ENCODE measurements at regions not wholly inside any gene's neighbourhood (a gene's known extent, or its start where the extent isn't known, plus 50 kb on each side); places are given as distances from the start of the nearest gene placed in this dataset.

DNA sequence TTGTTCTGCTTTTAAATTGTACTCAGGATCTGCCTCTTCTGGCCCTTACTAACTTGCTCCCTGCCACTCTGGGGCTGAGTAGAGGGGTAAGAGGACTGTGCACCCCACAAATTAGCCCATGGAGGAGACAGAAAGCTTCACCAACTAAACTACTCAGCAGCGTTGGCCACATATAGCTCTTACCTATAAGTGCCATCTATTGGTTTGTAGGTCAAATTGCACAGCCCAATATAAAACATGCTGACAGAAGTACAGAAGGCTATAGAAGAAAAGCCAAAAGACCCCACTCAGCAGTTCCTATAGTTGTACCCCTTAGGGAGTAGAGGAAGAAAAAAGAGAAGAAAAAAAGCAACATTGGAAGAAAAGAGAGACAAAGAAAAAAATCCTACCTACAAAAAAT lies 341.2 kb upstream of the FMR1 start:
- TF ChIP-seq, protein P1, sequence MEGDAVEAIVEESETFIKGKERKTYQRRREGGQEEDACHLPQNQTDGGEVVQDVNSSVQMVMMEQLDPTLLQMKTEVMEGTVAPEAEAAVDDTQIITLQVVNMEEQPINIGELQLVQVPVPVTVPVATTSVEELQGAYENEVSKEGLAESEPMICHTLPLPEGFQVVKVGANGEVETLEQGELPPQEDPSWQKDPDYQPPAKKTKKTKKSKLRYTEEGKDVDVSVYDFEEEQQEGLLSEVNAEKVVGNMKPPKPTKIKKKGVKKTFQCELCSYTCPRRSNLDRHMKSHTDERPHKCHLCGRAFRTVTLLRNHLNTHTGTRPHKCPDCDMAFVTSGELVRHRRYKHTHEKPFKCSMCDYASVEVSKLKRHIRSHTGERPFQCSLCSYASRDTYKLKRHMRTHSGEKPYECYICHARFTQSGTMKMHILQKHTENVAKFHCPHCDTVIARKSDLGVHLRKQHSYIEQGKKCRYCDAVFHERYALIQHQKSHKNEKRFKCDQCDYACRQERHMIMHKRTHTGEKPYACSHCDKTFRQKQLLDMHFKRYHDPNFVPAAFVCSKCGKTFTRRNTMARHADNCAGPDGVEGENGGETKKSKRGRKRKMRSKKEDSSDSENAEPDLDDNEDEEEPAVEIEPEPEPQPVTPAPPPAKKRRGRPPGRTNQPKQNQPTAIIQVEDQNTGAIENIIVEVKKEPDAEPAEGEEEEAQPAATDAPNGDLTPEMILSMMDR (conservative IDR thresholded peaks at IDR 0.05; ENCODE audit: low read length): 0 out of 2 replicates have a peak, but pooled peaks have one; percentile 18
- no peak for TF ChIP-seq EZH2phosphoT487 (IDR thresholded peaks at IDR 0.05; ENCODE audit: borderline replicate concordance, low read depth, low read length)
- Histone ChIP-seq H3K27ac (ENCODE audit: low read depth, low read length, poor library complexity, severe bottlenecking) (no peak overlapping the region), H3K9me3 (ENCODE audit: low read length) (no peaks in the 10 kb centered on the region), H3K79me2 (ENCODE audit: insufficient read depth, low read depth, low read length) (no peaks in the 10 kb centered on the region), H3K9me2 (ENCODE audit: insufficient read depth, low read length) (no peaks in the 10 kb centered on the region), H4K20me1 (ENCODE audit: insufficient read depth, low read length) (no peaks in the 10 kb centered on the region), H3K36me3 (ENCODE audit: insufficient read depth, low read length) (no peaks in the 10 kb centered on the region), H3K4me2 (ENCODE audit: low read length) (no peak overlapping the region), H2AFZ (ENCODE audit: low read length) (no peak overlapping the region), H3K4me1 (ENCODE audit: insufficient read depth, low read length, poor library complexity, severe bottlenecking) (no peaks in the 10 kb centered on the region), H3K4me3 (ENCODE audit: low read depth, low read length, poor library complexity, severe bottlenecking) (no peak overlapping the region)
- ChIA-PET POLR2A (no interaction called here), CTCF (ENCODE audit: unreplicated experiment) (no interaction called here)
- no peak for DNase-seq (ENCODE audit: low spot score)
- BruUV-seq (replicated peaks): no TSS peak
- intact Hi-C loops (cut with micrococcal nuclease; ENCODE audit: unreplicated experiment): no loop called here

DNA sequence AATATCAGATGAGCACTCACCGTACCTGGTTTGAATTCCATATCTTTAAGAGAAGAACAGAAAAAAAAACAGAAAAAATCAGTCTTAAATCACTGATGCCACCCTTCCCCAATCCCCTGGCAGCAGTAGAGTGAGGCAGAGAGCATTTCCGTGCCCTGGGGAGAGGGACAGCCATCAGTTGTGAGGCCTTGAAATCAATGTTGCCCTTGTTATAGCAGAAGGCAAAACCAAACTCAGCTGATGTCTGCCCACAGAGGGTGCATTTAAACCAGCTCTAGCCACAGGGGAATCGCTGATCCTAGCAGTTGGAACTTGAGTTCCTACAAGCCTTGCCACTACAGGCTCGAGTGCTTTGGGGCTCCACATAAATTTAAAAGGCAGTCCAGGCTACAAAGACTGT lies 338.5 kb upstream of the FMR1 start:
- Histone ChIP-seq H3K9me3 (ENCODE audit: low read length) (no peaks in the 10 kb centered on the region), H3K79me2 (ENCODE audit: insufficient read depth, low read depth, low read length) (no peaks in the 10 kb centered on the region), H3K27ac (ENCODE audit: low read depth, low read length, poor library complexity, severe bottlenecking) (no peak overlapping the region), H2AFZ (ENCODE audit: low read length) (no peak overlapping the region), H3K4me2 (ENCODE audit: low read length) (no peak overlapping the region), H3K9me2 (ENCODE audit: insufficient read depth, low read length) (no peaks in the 10 kb centered on the region), H3K36me3 (ENCODE audit: insufficient read depth, low read length) (no peaks in the 10 kb centered on the region), H3K4me1 (ENCODE audit: insufficient read depth, low read length, poor library complexity, severe bottlenecking) (no peaks in the 10 kb centered on the region), H3K4me3 (ENCODE audit: low read depth, low read length, poor library complexity, severe bottlenecking) (no peak overlapping the region), H4K20me1 (ENCODE audit: insufficient read depth, low read length) (no peaks in the 10 kb centered on the region)
- no peak for TF ChIP-seq EZH2phosphoT487 (IDR thresholded peaks at IDR 0.05; ENCODE audit: borderline replicate concordance, low read depth, low read length)
- TF ChIP-seq, protein P1 (conservative IDR thresholded peaks at IDR 0.05; ENCODE audit: low read length): no peak
- ChIA-PET CTCF (ENCODE audit: unreplicated experiment) (no interaction called here), POLR2A (no interaction called here)
- BruUV-seq (replicated peaks): no TSS peak
- intact Hi-C loops (cut with micrococcal nuclease; ENCODE audit: unreplicated experiment): no loop called here
- DNase-seq (ENCODE audit: low spot score): no peak

DNA sequence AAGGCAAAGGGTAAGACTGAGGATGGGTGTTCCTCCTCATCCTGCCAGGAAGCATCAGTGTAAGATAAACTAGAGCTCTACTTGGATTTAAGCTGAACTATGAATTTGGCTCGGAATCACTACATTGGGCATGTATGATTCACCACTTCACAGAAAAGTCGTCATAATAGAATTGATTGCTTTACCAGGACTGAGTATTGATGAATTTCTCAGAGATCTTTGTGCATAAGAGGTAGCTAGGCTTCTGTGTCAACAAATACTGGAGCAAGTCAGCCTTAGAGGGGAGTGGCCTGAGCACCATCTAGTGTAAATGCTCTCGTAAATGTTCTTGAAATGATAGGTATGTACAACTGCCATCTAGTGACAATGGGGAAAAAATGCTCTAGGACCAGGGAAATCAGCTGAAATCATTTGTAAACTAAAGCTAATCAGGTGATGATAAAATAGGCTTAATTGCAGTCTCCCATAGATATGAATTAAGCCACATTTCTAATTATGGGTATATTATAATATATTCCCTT lies 309.5 kb upstream of the FMR1 start:
- H3K4me2 ChIP-seq (ENCODE audit: low read length): no peak overlapping the region
- ChIA-PET CTCF (ENCODE audit: unreplicated experiment) (no interaction called here), POLR2A (interaction anchor here (0.7 kb wide), 1 partner anchor 1465 kb away, joined by 5 read pairs; no protein-coding TSS in a partner anchor)
- no peaks in the 10 kb centered on the region for H3K9me3 ChIP-seq (ENCODE audit: low read length)
- no peak overlapping the region for H3K4me3 ChIP-seq (ENCODE audit: low read depth, low read length, poor library complexity, severe bottlenecking)
- H3K4me1 ChIP-seq (ENCODE audit: insufficient read depth, low read length, poor library complexity, severe bottlenecking): no peaks in the 10 kb centered on the region
- H3K36me3 ChIP-seq (ENCODE audit: insufficient read depth, low read length): no peaks in the 10 kb centered on the region
- no peak overlapping the region for H2AFZ ChIP-seq (ENCODE audit: low read length)
- BruUV-seq (replicated peaks): no TSS peak
- TF ChIP-seq, protein P1 (conservative IDR thresholded peaks at IDR 0.05; ENCODE audit: low read length): peak; percentile 41; the same call in 1 of the 2 replicates
- no peak for TF ChIP-seq EZH2phosphoT487 (IDR thresholded peaks at IDR 0.05; ENCODE audit: borderline replicate concordance, low read depth, low read length)
- H4K20me1 ChIP-seq (ENCODE audit: insufficient read depth, low read length): no peaks in the 10 kb centered on the region
- H3K9me2 ChIP-seq (ENCODE audit: insufficient read depth, low read length): no peaks in the 10 kb centered on the region
- no peak overlapping the region for H3K27ac ChIP-seq (ENCODE audit: low read depth, low read length, poor library complexity, severe bottlenecking)
- DNase-seq (ENCODE audit: low spot score): peak; percentile 5
- H3K79me2 ChIP-seq (ENCODE audit: insufficient read depth, low read depth, low read length): no peaks in the 10 kb centered on the region
- intact Hi-C loops (cut with micrococcal nuclease; ENCODE audit: unreplicated experiment): no loop called here
